CD4-positive, alpha-beta memory T cell (primary cell): ENCODE measurements at regions not wholly inside any gene's neighbourhood (a gene's known extent, or its start where the extent isn't known, plus 50 kb on each side); places are given as distances from the start of the nearest gene placed in this dataset.

Experiments used
- CTCF ChIA-PET: fragments of 350-600 bp; sonication (Branson Sonifier 250); formaldehyde crosslinking; loops from one replicate; lab custom pipeline; 2021; ENCODE audit warnings: inconsistent platforms; ENCODE audit not compliant: partially characterized antibody; lab: Charles Lee
- POLR2A ChIA-PET: fragments of 350-600 bp; sonication (Branson Sonifier 250); formaldehyde crosslinking; loops from one replicate; lab custom pipeline; 2021; ENCODE audit not compliant: partially characterized antibody; lab: Charles Lee
- DNase-seq, 5 donors: peaks; one replicate each; pipeline versions ENCODE4 v3.0.0 to v3.0.0-alpha.2; 2020 to 2022; ENCODE audit warnings: mixed read lengths in 1 of 5
- H3K27ac ChIP-seq: one replicate; pipeline ENCODE4 v1.7.0; 2013; ENCODE audit warnings: low read depth, low read length
- H3K27me3 ChIP-seq: 2 replicates; pipeline ENCODE4 v1.7.0; 2013; ENCODE audit warnings: mild to moderate bottlenecking, low read length, moderate library complexity; ENCODE audit not compliant: insufficient read depth
- H3K36me3 ChIP-seq: 2 replicates; pipeline ENCODE4 v1.7.0; 2013; ENCODE audit warnings: mild to moderate bottlenecking, low read length, moderate library complexity; ENCODE audit not compliant: insufficient read depth
- H3K4me1 ChIP-seq: 2 replicates; pipeline ENCODE4 v1.7.0; 2013; ENCODE audit warnings: mild to moderate bottlenecking, low read length, moderate library complexity; ENCODE audit not compliant: insufficient read depth
- H3K4me3 ChIP-seq, 2 donors: one replicate each; pipeline ENCODE4 v1.7.0; 2013; ENCODE audit warnings: low read length in 2 of 2, mild to moderate bottlenecking in 1 of 2
- H3K9me3 ChIP-seq, 2 donors: one replicate each; pipeline ENCODE4 v1.7.0; 2013; ENCODE audit warnings: low read length in 2 of 2, control low read depth in 1 of 2; ENCODE audit not compliant: control insufficient read depth in 1 of 2
- H3K27ac Mint-ChIP-seq, 7 donors: one replicate each; pipeline ENCODE4 v1.8.0; 2020 to 2021; ENCODE audit warnings: mixed read lengths in 7 of 7, mild to moderate bottlenecking in 6 of 7, inconsistent platforms in 3 of 7, moderate library complexity in 3 of 7
- H3K27me3 Mint-ChIP-seq, 2 donors: one replicate each; pipeline ENCODE4 v1.8.0; 2020 to 2021; ENCODE audit warnings: mixed read lengths in 2 of 2
- H3K36me3 Mint-ChIP-seq, 2 donors: one replicate each; pipeline ENCODE4 v1.8.0; 2020 to 2021; ENCODE audit warnings: mixed read lengths in 2 of 2, inconsistent platforms in 1 of 2, mild to moderate bottlenecking in 1 of 2
- H3K4me1 Mint-ChIP-seq, 4 donors: one replicate each; pipeline ENCODE4 v1.8.0; 2020 to 2021; ENCODE audit warnings: mixed read lengths in 4 of 4, mild to moderate bottlenecking in 1 of 4
- H3K4me3 Mint-ChIP-seq, 8 donors: one replicate each; pipeline ENCODE4 v1.8.0; 2020 to 2021; ENCODE audit warnings: mixed read lengths in 8 of 8, mild to moderate bottlenecking in 7 of 8, moderate library complexity in 6 of 8, inconsistent platforms in 3 of 8
- H3K9me3 Mint-ChIP-seq, 8 donors: one replicate each; pipeline ENCODE4 v1.8.0; 2020 to 2021; ENCODE audit warnings: mixed read lengths in 8 of 8, mild to moderate bottlenecking in 5 of 8, inconsistent platforms in 3 of 8, moderate library complexity in 1 of 8
- intact Hi-C: fragments of 100-400 bp; cut with micrococcal nuclease; formaldehyde crosslinking; loops from one replicate; pipeline ENCODE4 v1.15.1; 2023

- no peaks in the 10 kb centered on the region for H3K27me3 Mint-ChIP-seq
- Histone ChIP-seq H3K27ac (no peak overlapping the region), H3K27me3 (no peaks in the 10 kb centered on the region), H3K4me1 (peaks cover 13% of the 10 kb centered on the region), H3K4me3 (no peak overlapping the region), H3K9me3 (no peaks in the 10 kb centered on the region), H3K36me3 (no peaks in the 10 kb centered on the region)
- DNase-seq: peak in 1 of 5 donors; percentile 6
- H3K27ac Mint-ChIP-seq: peak overlapping the region in 5 of 7 donors; percentile 13 to 70 (median 37)
- CTCF ChIA-PET: interaction anchor here (0.6 to 2.4 kb wide), 5 partner anchors 10 to 602 kb away, joined by 3 to 6 read pairs (median 3); no protein-coding TSS in a partner anchor
- H3K36me3 Mint-ChIP-seq: no peaks in the 10 kb centered on the region
- POLR2A ChIA-PET: interaction anchor here (1.1 to 1.3 kb wide), 2 partner anchors 175 to 320 kb away, joined by 3 read pairs; no protein-coding TSS in a partner anchor
- H3K4me1 Mint-ChIP-seq: peaks cover 11 to 18% (median 14%) of the 10 kb centered on the region in 4 donors
- intact Hi-C loops: no loop called here
- H3K9me3 Mint-ChIP-seq: peaks cover 0 to 2% (median 0%) of the 10 kb centered on the region in 8 donors
- peak overlapping the region in 2 of 8 donors; percentile 18 to 40 for H3K4me3 Mint-ChIP-seq
Observed at GRCh38 chr14:97777622-97778355, 980.6 kb downstream of the VRK1 start.

- Histone ChIP-seq H3K4me3 (no peak overlapping the region), H3K27me3 (no peaks in the 10 kb centered on the region), H3K9me3 (no peaks in the 10 kb centered on the region), H3K4me1 (peaks cover 13% of the 10 kb centered on the region), H3K27ac (no peak overlapping the region), H3K36me3 (no peaks in the 10 kb centered on the region)
- Mint-ChIP-seq H3K9me3 (peaks cover 0 to 2% (median 0%) of the 10 kb centered on the region in 8 donors), H3K27me3 (no peaks in the 10 kb centered on the region), H3K4me3 (no peak overlapping the region), H3K4me1 (peaks cover 13 to 18% (median 15%) of the 10 kb centered on the region in 4 donors), H3K27ac (no peak overlapping the region), H3K36me3 (no peaks in the 10 kb centered on the region)
- ChIA-PET POLR2A (no interaction called here), CTCF (no interaction called here)
- no peak for DNase-seq
- intact Hi-C loops: no loop called here
Observed at GRCh38 chr14:97779140-97779539, 982.0 kb downstream of the VRK1 start.

GRCh38 chr14:97780804-97781203 is 983.6 kb downstream of the VRK1 start:
- POLR2A ChIA-PET: interaction anchor here (1.1 kb wide), 1 partner anchor 9 kb away, joined by 3 read pairs; no protein-coding TSS in a partner anchor
- Mint-ChIP-seq H3K9me3 (peaks cover 0 to 2% (median 0%) of the 10 kb centered on the region in 8 donors), H3K27ac (peak overlapping the region in 1 of 7 donors; percentile 56), H3K4me3 (no peak overlapping the region), H3K36me3 (no peaks in the 10 kb centered on the region), H3K27me3 (no peaks in the 10 kb centered on the region), H3K4me1 (peaks cover 19 to 25% (median 21%) of the 10 kb centered on the region in 4 donors)
- intact Hi-C loops: no loop called here
- Histone ChIP-seq H3K9me3 (no peaks in the 10 kb centered on the region), H3K4me1 (peaks cover 19% of the 10 kb centered on the region), H3K36me3 (no peaks in the 10 kb centered on the region), H3K4me3 (no peak overlapping the region), H3K27me3 (no peaks in the 10 kb centered on the region), H3K27ac (no peak overlapping the region)
- DNase-seq: no peak
- CTCF ChIA-PET: interaction anchor here (0.6 kb wide), 1 partner anchor 876 kb away, joined by 4 read pairs; no protein-coding TSS in a partner anchor

- Mint-ChIP-seq H3K27me3 (no peaks in the 10 kb centered on the region), H3K9me3 (peaks cover 0 to 2% (median 0%) of the 10 kb centered on the region in 8 donors), H3K4me1 (peaks cover 21 to 27% (median 23%) of the 10 kb centered on the region in 4 donors), H3K27ac (no peak overlapping the region), H3K4me3 (no peak overlapping the region), H3K36me3 (no peaks in the 10 kb centered on the region)
- Histone ChIP-seq H3K27ac (no peak overlapping the region), H3K4me3 (no peak overlapping the region), H3K4me1 (peaks cover 17% of the 10 kb centered on the region), H3K9me3 (no peaks in the 10 kb centered on the region), H3K36me3 (no peaks in the 10 kb centered on the region), H3K27me3 (no peaks in the 10 kb centered on the region)
- ChIA-PET POLR2A (interaction anchor here (1.4 kb wide), 1 partner anchor 78 kb away, joined by 3 read pairs; no protein-coding TSS in a partner anchor), CTCF (interaction anchor here (1.6 kb wide), 1 partner anchor 11 kb away, joined by 4 read pairs; no protein-coding TSS in a partner anchor)
- DNase-seq: no peak
- intact Hi-C loops: no loop called here
Observed at GRCh38 chr14:97781961-97782360, 984.8 kb downstream of the VRK1 start.

- intact Hi-C loops: no loop called here
- Histone ChIP-seq H3K27me3 (no peaks in the 10 kb centered on the region), H3K4me1 (peaks cover 8% of the 10 kb centered on the region), H3K36me3 (no peaks in the 10 kb centered on the region), H3K9me3 (no peaks in the 10 kb centered on the region), H3K27ac (no peak overlapping the region), H3K4me3 (no peak overlapping the region)
- H3K4me3 Mint-ChIP-seq: no peak overlapping the region
- peaks cover 0 to 2% (median 0%) of the 10 kb centered on the region in 8 donors for H3K9me3 Mint-ChIP-seq
- H3K4me1 Mint-ChIP-seq: peaks cover 11 to 17% (median 15%) of the 10 kb centered on the region in 4 donors
- no peak for DNase-seq
- no peaks in the 10 kb centered on the region for H3K27me3 Mint-ChIP-seq
- no peak overlapping the region for H3K27ac Mint-ChIP-seq
- CTCF ChIA-PET: interaction anchor here (1.6 kb wide), 1 partner anchor 10 kb away, joined by 4 read pairs; no protein-coding TSS in a partner anchor
- POLR2A ChIA-PET: interaction anchor here (1.4 kb wide), 1 partner anchor 79 kb away, joined by 3 read pairs; no protein-coding TSS in a partner anchor
- no peaks in the 10 kb centered on the region for H3K36me3 Mint-ChIP-seq
Observed at GRCh38 chr14:97782871-97783414, 985.8 kb downstream of the VRK1 start.

- no peak overlapping the region for H3K4me3 ChIP-seq
- ChIA-PET POLR2A (no interaction called here), CTCF (no interaction called here)
- H3K36me3 Mint-ChIP-seq: no peaks in the 10 kb centered on the region
- peak overlapping the region in 1 of 8 donors; percentile 1 for H3K4me3 Mint-ChIP-seq
- no peaks in the 10 kb centered on the region for H3K36me3 ChIP-seq
- H3K27me3 ChIP-seq: no peaks in the 10 kb centered on the region
- no peaks in the 10 kb centered on the region for H3K27me3 Mint-ChIP-seq
- peaks cover 13 to 20% (median 16%) of the 10 kb centered on the region in 4 donors for H3K4me1 Mint-ChIP-seq
- H3K9me3 Mint-ChIP-seq: peaks cover 0 to 2% (median 0%) of the 10 kb centered on the region in 8 donors
- no peak for DNase-seq
- no peak overlapping the region for H3K27ac ChIP-seq
- no peaks in the 10 kb centered on the region for H3K9me3 ChIP-seq
- intact Hi-C loops: no loop called here
- H3K4me1 ChIP-seq: peaks cover 8% of the 10 kb centered on the region
- H3K27ac Mint-ChIP-seq: peak overlapping the region in 4 of 7 donors; percentile 5 to 84 (median 46)
Observed at GRCh38 chr14:97785495-97785894, 988.3 kb downstream of the VRK1 start.

- H3K4me1 Mint-ChIP-seq: peaks cover 13 to 20% (median 18%) of the 10 kb centered on the region in 4 donors
- H3K9me3 Mint-ChIP-seq: peaks cover 0 to 5% (median 0%) of the 10 kb centered on the region in 8 donors
- H3K36me3 ChIP-seq: no peaks in the 10 kb centered on the region
- H3K27ac Mint-ChIP-seq: peak overlapping the region in 1 of 7 donors; percentile 10
- H3K36me3 Mint-ChIP-seq: no peaks in the 10 kb centered on the region
- no peak overlapping the region for H3K4me3 ChIP-seq
- peaks cover 8% of the 10 kb centered on the region for H3K4me1 ChIP-seq
- no peak overlapping the region for H3K4me3 Mint-ChIP-seq
- no peaks in the 10 kb centered on the region for H3K27me3 Mint-ChIP-seq
- H3K27ac ChIP-seq: no peak overlapping the region
- H3K9me3 ChIP-seq: no peaks in the 10 kb centered on the region
- ChIA-PET POLR2A (interaction anchor here (0.8 kb wide), 1 partner anchor 140 kb away, joined by 3 read pairs; no protein-coding TSS in a partner anchor), CTCF (no interaction called here)
- no peaks in the 10 kb centered on the region for H3K27me3 ChIP-seq
- DNase-seq: no peak
- intact Hi-C loops: no loop called here
Observed at GRCh38 chr14:97788364-97788763, 991.2 kb downstream of the VRK1 start.
